SK-N-SH (cell line): ENCODE measurements at regions not wholly inside any gene's neighbourhood (a gene's known extent, or its start where the extent isn't known, plus 50 kb on each side); places are given as distances from the start of the nearest gene placed in this dataset.

Experiments
- CTCF ChIA-PET: fragments of 300-600, 350-600 bp; formaldehyde crosslinking; extraction: SDS; loops from one replicate; lab custom pipeline; 2021; lab: Yijun Ruan, JAX
- POLR2A ChIA-PET: fragments of 350-600 bp; sonication (Branson Sonifier 250); formaldehyde crosslinking; extraction: SDS; loops from one replicate; lab custom pipeline; 2020; ENCODE audit warnings: antibody characterized with exemption, inconsistent platforms; lab: Yijun Ruan, JAX
- DNase-seq: peaks from one replicate; pipeline ENCODE4 v3.0.0; 2012
- H2AFZ ChIP-seq: fragments of 200-600 bp; sonication (generic); 2 replicates; pipeline ENCODE4 v1.8.1; 2016; ENCODE audit warnings: antibody characterized with exemption, mild to moderate bottlenecking, low read depth
- H3F3A ChIP-seq: fragments of 200-600 bp; sonication (generic); replicated peaks from 2 replicates; pipeline ENCODE3; 2016; ENCODE audit warnings: antibody characterized with exemption, mild to moderate bottlenecking; ENCODE audit not compliant: insufficient read depth
- H3K27ac ChIP-seq, 2 experiments: fragments of 200-500 bp in 1 of 2; fragments of 200-600 bp in 1 of 2; sonication (Bioruptor generic) in 1 of 2; sonication (generic), shearing (Covaris generic) in 1 of 2; 2 replicates each; pipeline versions ENCODE4 v1.5.1 to v1.6.1; 2014 to 2016; ENCODE audit warnings: low read depth in 2 of 2, inconsistent platforms in 1 of 2, low read length in 1 of 2, mild to moderate bottlenecking in 1 of 2, mixed read lengths in 1 of 2
- H3K27me3 ChIP-seq: fragments of 200-600 bp; sonication (generic), shearing (Covaris generic); 2 replicates; pipeline ENCODE4 v1.6.1; 2016; ENCODE audit warnings: mixed run types; ENCODE audit not compliant: insufficient read depth
- H3K36me3 ChIP-seq, 2 experiments: fragments of 200-500 bp in 1 of 2; fragments of 200-600 bp in 1 of 2; sonication (Bioruptor generic) in 1 of 2; sonication (generic) in 1 of 2; replicated peaks in 1 of 2; 2 replicates each; pipeline versions ENCODE3 to v1.5.1; 2014 to 2016; ENCODE audit warnings: low read length in 1 of 2, mild to moderate bottlenecking in 1 of 2; ENCODE audit not compliant: insufficient read depth in 2 of 2, control insufficient read depth in 1 of 2
- H3K4me1 ChIP-seq, 2 experiments: fragments of 200-500 bp in 1 of 2; fragments of 200-600 bp in 1 of 2; sonication (Bioruptor generic) in 1 of 2; sonication (generic), shearing (Covaris generic) in 1 of 2; 2 replicates each; pipeline versions ENCODE4 v1.5.1 to v1.6.1; 2014 to 2016; ENCODE audit warnings: low read depth in 1 of 2, low read length in 1 of 2, mixed run types in 1 of 2; ENCODE audit not compliant: insufficient read depth in 2 of 2, control insufficient read depth in 1 of 2
- H3K4me2 ChIP-seq: fragments of 200-600 bp; sonication (generic), shearing (Covaris generic); 2 replicates; pipeline ENCODE4 v1.6.1; 2017; ENCODE audit warnings: mixed run types
- H3K4me3 ChIP-seq, 2 experiments: fragments of 200-500 bp in 1 of 2; fragments of 200-600 bp in 1 of 2; sonication (Bioruptor generic) in 1 of 2; sonication (generic), shearing (Covaris generic) in 1 of 2; 2 replicates each; pipeline versions ENCODE4 v1.5.1 to v1.8.1; 2014 to 2016; ENCODE audit warnings: low read depth in 2 of 2, inconsistent platforms in 1 of 2, low read length in 1 of 2, mild to moderate bottlenecking in 1 of 2, mixed read lengths in 1 of 2, moderate library complexity in 1 of 2
- H3K79me2 ChIP-seq: fragments of 200-600 bp; sonication (generic); 2 replicates; pipeline ENCODE4 v1.8.1; 2017; ENCODE audit warnings: mild to moderate bottlenecking; ENCODE audit not compliant: insufficient read depth
- H3K9ac ChIP-seq: fragments of 200-600 bp; sonication (generic); 2 replicates; pipeline ENCODE4 v1.6.1; 2017; ENCODE audit warnings: mixed run types
- H3K9me2 ChIP-seq: fragments of 200-600 bp; sonication (generic); 2 replicates; pipeline ENCODE4 v1.6.1; 2017; ENCODE audit warnings: mixed run types
- H3K9me3 ChIP-seq: fragments of 200-600 bp; sonication (generic); 2 replicates; pipeline ENCODE4 v1.6.1; 2017; ENCODE audit warnings: mixed run types, mild to moderate bottlenecking, moderate library complexity
- H4K20me1 ChIP-seq: fragments of 200-600 bp; sonication (generic); 2 replicates; pipeline ENCODE4 v1.6.1; 2017; ENCODE audit warnings: mild to moderate bottlenecking, mixed run types; ENCODE audit not compliant: insufficient read depth
- FOSL2 ChIP-seq: IDR thresholded peaks from 2 replicates; pipeline ENCODE4 v1.4.0; 2012; ENCODE audit warnings: low read depth, mild to moderate bottlenecking, moderate library complexity, borderline replicate concordance
- GABPA ChIP-seq: IDR thresholded peaks from 2 replicates; pipeline ENCODE4 v1.4.0; 2012; ENCODE audit warnings: low read depth, mild to moderate bottlenecking
- GATA2 ChIP-seq: sonication (generic); formaldehyde crosslinking; IDR thresholded peaks from 2 replicates; pipeline ENCODE4 v1.5.0; 2020; ENCODE audit warnings: mild to moderate bottlenecking, missing genetic modification reagents
- JUND ChIP-seq: IDR thresholded peaks from 2 replicates; pipeline ENCODE4 v1.4.0; 2012
- MEF2A ChIP-seq: IDR thresholded peaks from 2 replicates; pipeline ENCODE4 v1.4.0; 2012; ENCODE audit warnings: low read depth, borderline replicate concordance
- NFIC ChIP-seq: IDR thresholded peaks from 2 replicates; pipeline ENCODE4 v1.4.0; 2012; ENCODE audit warnings: borderline replicate concordance
- POLR2AphosphoS5 ChIP-seq: IDR thresholded peaks from 2 replicates; pipeline ENCODE4 v1.6.1; 2012; ENCODE audit warnings: low read depth, low read length
- RAD21 ChIP-seq: IDR thresholded peaks from 2 replicates; pipeline ENCODE4 v1.6.1; 2012; ENCODE audit warnings: mild to moderate bottlenecking, low read length
- RCOR1 ChIP-seq: fragments of 150-350 bp; IDR thresholded peaks from 2 replicates; pipeline ENCODE4 v1.6.1; 2017; ENCODE audit warnings: antibody characterized with exemption, low read length
- RFX5 ChIP-seq: IDR thresholded peaks from 2 replicates; pipeline ENCODE4 v1.6.1; 2012; ENCODE audit warnings: mild to moderate bottlenecking, improper control_type of control experiment, low read length
- RXRA ChIP-seq: IDR thresholded peaks from 2 replicates; pipeline ENCODE4 v1.4.0; 2012; ENCODE audit warnings: low read depth, mild to moderate bottlenecking, borderline replicate concordance
- TCF12 ChIP-seq: IDR thresholded peaks from 2 replicates; pipeline ENCODE4 v1.4.0; 2012
- YY1 ChIP-seq: IDR thresholded peaks from 2 replicates; pipeline ENCODE4 v1.4.0; 2012; ENCODE audit warnings: low read depth, mild to moderate bottlenecking
- WGBS: methylation state at CpG from one replicate; pipeline ENCODE4 v1.1.6; 2017; ENCODE audit warnings: low lambda C conversion rate; 5-methylcytosine and 5-hydroxymethylcytosine counted together
- TF ChIP-seq, protein P1 (sequence below): IDR thresholded peaks from 2 replicates; pipeline ENCODE4 v1.4.0; 2012; ENCODE audit warnings: low read depth
- TF ChIP-seq, protein P2 (sequence below): fragments of 150-350 bp; IDR thresholded peaks from 2 replicates; pipeline ENCODE4 v1.6.1; 2016; ENCODE audit warnings: mild to moderate bottlenecking, low read depth, low read length
- TF ChIP-seq, protein P3 (sequence below): IDR thresholded peaks from 2 replicates; pipeline ENCODE4; 2012
- TF ChIP-seq, protein P4 (sequence below): fragments of 150-350 bp; IDR thresholded peaks from 2 replicates; pipeline ENCODE4 v1.6.1; 2017; ENCODE audit warnings: antibody characterized with exemption, low read length, low read depth, borderline replicate concordance
- TF ChIP-seq, protein P5 (sequence below): fragments of 200-600 bp; sonication (generic); IDR thresholded peaks from 2 replicates; pipeline ENCODE4 v1.6.1; 2017; ENCODE audit warnings: antibody characterized with exemption, mild to moderate bottlenecking, moderate library complexity
- TF ChIP-seq, protein P6 (sequence below): IDR thresholded peaks from 2 replicates; pipeline ENCODE4 v1.6.1; 2012; ENCODE audit warnings: mild to moderate bottlenecking, low read depth, low read length, moderate library complexity

DNA sequence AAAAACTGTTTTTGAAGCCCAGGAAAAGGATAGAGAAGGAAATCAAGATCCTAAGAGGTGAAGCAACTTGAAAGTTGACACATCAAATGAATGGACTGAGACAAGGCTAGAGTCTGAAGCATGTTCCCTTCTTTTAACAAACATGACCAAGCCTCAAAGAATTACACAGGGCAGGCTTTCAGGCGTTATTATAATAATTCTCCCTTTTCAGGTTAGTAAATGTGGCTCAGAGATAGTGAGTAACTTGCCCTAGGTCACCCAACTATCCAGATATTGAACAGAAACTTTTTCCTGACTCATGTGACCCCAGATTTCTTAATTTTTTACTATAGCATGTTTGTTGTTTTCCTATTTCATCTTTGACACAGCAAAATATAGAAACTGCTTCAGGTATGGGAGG is 91.7 kb downstream of the PPP1R2C start:
- no peak for DNase-seq
- no peak overlapping the region for H3K4me2 ChIP-seq
- no peak overlapping the region for H3K4me3 ChIP-seq
- no peak overlapping the region for H2AFZ ChIP-seq
- H3K27me3 ChIP-seq = no peaks in the 10 kb centered on the region
- H3K9ac ChIP-seq = no peak overlapping the region
- ChIA-PET POLR2A (no interaction called here), CTCF (no interaction called here)
- H4K20me1 ChIP-seq = no peaks in the 10 kb centered on the region
- no peak for TF ChIP-seq YY1
- TF ChIP-seq, protein P1, sequence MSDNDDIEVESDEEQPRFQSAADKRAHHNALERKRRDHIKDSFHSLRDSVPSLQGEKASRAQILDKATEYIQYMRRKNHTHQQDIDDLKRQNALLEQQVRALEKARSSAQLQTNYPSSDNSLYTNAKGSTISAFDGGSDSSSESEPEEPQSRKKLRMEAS = no peak
- TF ChIP-seq TCF12 = no peak
- TF ChIP-seq POLR2AphosphoS5 = no peak
- TF ChIP-seq MEF2A = no peak
- TF ChIP-seq, protein P2, sequence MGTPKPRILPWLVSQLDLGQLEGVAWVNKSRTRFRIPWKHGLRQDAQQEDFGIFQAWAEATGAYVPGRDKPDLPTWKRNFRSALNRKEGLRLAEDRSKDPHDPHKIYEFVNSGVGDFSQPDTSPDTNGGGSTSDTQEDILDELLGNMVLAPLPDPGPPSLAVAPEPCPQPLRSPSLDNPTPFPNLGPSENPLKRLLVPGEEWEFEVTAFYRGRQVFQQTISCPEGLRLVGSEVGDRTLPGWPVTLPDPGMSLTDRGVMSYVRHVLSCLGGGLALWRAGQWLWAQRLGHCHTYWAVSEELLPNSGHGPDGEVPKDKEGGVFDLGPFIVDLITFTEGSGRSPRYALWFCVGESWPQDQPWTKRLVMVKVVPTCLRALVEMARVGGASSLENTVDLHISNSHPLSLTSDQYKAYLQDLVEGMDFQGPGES = no peak
- TF ChIP-seq, protein P3, sequence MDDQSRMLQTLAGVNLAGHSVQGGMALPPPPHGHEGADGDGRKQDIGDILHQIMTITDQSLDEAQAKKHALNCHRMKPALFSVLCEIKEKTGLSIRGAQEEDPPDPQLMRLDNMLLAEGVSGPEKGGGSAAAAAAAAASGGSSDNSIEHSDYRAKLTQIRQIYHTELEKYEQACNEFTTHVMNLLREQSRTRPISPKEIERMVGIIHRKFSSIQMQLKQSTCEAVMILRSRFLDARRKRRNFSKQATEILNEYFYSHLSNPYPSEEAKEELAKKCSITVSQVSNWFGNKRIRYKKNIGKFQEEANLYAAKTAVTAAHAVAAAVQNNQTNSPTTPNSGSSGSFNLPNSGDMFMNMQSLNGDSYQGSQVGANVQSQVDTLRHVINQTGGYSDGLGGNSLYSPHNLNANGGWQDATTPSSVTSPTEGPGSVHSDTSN = no peak
- TF ChIP-seq GATA2 = no peak
- no peak for TF ChIP-seq RAD21
- H3K9me3 ChIP-seq = no peaks in the 10 kb centered on the region
- no peaks in the 10 kb centered on the region for H3K79me2 ChIP-seq
- 0% methylated on average over 1 of the region's 1 CpG for WGBS
- no peaks in the 10 kb centered on the region for H3K9me2 ChIP-seq
- no peak overlapping the region for H3K27ac ChIP-seq
- no peaks in the 10 kb centered on the region for H3F3A ChIP-seq
- H3K36me3 ChIP-seq = no peaks in the 10 kb centered on the region
- no peaks in the 10 kb centered on the region for H3K4me1 ChIP-seq

DNA sequence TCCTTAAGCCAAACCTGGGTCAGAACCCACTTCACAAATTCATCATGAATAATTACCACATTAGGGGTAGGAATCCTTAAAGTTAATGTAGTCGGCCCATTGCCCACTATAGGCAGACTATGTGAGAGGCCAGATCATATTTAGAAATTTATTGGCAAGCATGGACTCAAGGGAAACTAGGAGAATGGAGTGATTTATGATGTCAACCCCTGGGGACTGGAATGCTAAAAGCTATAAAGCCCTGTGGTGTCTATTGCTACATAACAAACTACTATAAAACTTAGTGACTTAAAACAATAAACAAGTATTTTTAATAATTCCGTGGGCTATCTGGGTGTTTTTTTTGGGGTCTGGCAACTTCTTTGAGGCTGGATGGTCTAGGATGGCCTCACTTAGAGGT is 93.9 kb downstream of the PPP1R2C start:
- CTCF ChIA-PET = no interaction called here
- H3K9ac ChIP-seq = no peak overlapping the region
- no peaks in the 10 kb centered on the region for H3F3A ChIP-seq
- POLR2A ChIA-PET = no interaction called here
- H3K27ac ChIP-seq = no peak overlapping the region
- H3K36me3 ChIP-seq = no peaks in the 10 kb centered on the region
- H3K4me1 ChIP-seq = no peaks in the 10 kb centered on the region
- no peaks in the 10 kb centered on the region for H3K9me3 ChIP-seq
- no peaks in the 10 kb centered on the region for H3K79me2 ChIP-seq
- no peak overlapping the region for H3K4me2 ChIP-seq
- no peaks in the 10 kb centered on the region for H3K9me2 ChIP-seq
- 11% methylated on average over 2 of the region's 2 CpGs for WGBS
- H2AFZ ChIP-seq = no peak overlapping the region
- no peak overlapping the region for H3K4me3 ChIP-seq
- no peaks in the 10 kb centered on the region for H4K20me1 ChIP-seq
- H3K27me3 ChIP-seq = no peaks in the 10 kb centered on the region; the same call in 1 of the 2 replicates
- DNase-seq = no peak
- TF ChIP-seq, protein P4, sequence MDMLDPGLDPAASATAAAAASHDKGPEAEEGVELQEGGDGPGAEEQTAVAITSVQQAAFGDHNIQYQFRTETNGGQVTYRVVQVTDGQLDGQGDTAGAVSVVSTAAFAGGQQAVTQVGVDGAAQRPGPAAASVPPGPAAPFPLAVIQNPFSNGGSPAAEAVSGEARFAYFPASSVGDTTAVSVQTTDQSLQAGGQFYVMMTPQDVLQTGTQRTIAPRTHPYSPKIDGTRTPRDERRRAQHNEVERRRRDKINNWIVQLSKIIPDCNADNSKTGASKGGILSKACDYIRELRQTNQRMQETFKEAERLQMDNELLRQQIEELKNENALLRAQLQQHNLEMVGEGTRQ = no peak
- TF ChIP-seq GABPA = no peak
- no peak for TF ChIP-seq TCF12
- no peak for TF ChIP-seq RCOR1
- no peak for TF ChIP-seq NFIC
- TF ChIP-seq JUND = no peak
- TF ChIP-seq, protein P3 = no peak
- TF ChIP-seq, protein P5, sequence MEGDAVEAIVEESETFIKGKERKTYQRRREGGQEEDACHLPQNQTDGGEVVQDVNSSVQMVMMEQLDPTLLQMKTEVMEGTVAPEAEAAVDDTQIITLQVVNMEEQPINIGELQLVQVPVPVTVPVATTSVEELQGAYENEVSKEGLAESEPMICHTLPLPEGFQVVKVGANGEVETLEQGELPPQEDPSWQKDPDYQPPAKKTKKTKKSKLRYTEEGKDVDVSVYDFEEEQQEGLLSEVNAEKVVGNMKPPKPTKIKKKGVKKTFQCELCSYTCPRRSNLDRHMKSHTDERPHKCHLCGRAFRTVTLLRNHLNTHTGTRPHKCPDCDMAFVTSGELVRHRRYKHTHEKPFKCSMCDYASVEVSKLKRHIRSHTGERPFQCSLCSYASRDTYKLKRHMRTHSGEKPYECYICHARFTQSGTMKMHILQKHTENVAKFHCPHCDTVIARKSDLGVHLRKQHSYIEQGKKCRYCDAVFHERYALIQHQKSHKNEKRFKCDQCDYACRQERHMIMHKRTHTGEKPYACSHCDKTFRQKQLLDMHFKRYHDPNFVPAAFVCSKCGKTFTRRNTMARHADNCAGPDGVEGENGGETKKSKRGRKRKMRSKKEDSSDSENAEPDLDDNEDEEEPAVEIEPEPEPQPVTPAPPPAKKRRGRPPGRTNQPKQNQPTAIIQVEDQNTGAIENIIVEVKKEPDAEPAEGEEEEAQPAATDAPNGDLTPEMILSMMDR = no peak
- TF ChIP-seq POLR2AphosphoS5 = no peak
- TF ChIP-seq RXRA = no peak
- no peak for TF ChIP-seq YY1
- no peak for TF ChIP-seq FOSL2
- no peak for TF ChIP-seq RAD21
- TF ChIP-seq MEF2A = no peak
- TF ChIP-seq, protein P6, sequence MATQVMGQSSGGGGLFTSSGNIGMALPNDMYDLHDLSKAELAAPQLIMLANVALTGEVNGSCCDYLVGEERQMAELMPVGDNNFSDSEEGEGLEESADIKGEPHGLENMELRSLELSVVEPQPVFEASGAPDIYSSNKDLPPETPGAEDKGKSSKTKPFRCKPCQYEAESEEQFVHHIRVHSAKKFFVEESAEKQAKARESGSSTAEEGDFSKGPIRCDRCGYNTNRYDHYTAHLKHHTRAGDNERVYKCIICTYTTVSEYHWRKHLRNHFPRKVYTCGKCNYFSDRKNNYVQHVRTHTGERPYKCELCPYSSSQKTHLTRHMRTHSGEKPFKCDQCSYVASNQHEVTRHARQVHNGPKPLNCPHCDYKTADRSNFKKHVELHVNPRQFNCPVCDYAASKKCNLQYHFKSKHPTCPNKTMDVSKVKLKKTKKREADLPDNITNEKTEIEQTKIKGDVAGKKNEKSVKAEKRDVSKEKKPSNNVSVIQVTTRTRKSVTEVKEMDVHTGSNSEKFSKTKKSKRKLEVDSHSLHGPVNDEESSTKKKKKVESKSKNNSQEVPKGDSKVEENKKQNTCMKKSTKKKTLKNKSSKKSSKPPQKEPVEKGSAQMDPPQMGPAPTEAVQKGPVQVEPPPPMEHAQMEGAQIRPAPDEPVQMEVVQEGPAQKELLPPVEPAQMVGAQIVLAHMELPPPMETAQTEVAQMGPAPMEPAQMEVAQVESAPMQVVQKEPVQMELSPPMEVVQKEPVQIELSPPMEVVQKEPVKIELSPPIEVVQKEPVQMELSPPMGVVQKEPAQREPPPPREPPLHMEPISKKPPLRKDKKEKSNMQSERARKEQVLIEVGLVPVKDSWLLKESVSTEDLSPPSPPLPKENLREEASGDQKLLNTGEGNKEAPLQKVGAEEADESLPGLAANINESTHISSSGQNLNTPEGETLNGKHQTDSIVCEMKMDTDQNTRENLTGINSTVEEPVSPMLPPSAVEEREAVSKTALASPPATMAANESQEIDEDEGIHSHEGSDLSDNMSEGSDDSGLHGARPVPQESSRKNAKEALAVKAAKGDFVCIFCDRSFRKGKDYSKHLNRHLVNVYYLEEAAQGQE = no peak
- TF ChIP-seq RFX5 = no peak
